Rectal smooth muscle tissue (tissue), 1 donor: ENCODE measurements at regions not wholly inside any gene's neighbourhood (a gene's known extent, or its start where the extent isn't known, plus 50 kb on each side); places are given as distances from the start of the nearest gene placed in this dataset.

ENCODE experiments used
- H3K27ac ChIP-seq: one replicate; pipeline ENCODE4 v1.7.0; 2013; ENCODE audit warnings: low read depth, low read length, inconsistent platforms
- H3K27me3 ChIP-seq: one replicate; pipeline ENCODE4 v1.7.0; 2013; ENCODE audit warnings: low read length; ENCODE audit not compliant: control insufficient read depth, insufficient read depth
- H3K36me3 ChIP-seq: one replicate; pipeline ENCODE4 v1.7.0; 2013; ENCODE audit warnings: low read length; ENCODE audit not compliant: control insufficient read depth, insufficient read depth
- H3K4me1 ChIP-seq: one replicate; pipeline ENCODE4 v1.7.0; 2013; ENCODE audit warnings: low read length; ENCODE audit not compliant: control insufficient read depth, insufficient read depth
- H3K4me3 ChIP-seq: one replicate; pipeline ENCODE4 v1.7.0; 2013; ENCODE audit warnings: low read length
- H3K9ac ChIP-seq: one replicate; pipeline ENCODE4 v1.7.0; 2013; ENCODE audit warnings: low read length

DNA sequence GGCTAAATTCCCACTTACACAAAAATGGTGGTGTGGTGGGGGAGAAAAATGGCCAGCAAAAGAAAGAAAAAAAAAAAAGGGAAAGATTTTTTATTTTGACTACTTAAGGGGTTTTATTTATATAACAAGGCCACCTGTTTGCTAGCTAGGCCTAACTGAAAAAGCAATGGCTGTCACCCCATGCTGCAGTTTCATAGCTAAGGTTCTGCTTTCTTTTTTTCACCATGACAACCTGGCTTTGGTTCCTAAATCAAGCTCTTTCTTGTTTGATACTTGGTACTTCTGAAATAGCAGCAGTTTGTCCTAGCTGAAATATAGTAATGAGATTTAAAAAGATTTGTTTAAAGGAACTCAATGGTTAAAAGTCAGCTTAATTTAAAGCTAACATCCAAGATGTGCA, 433.2 kb upstream of the MEX3C start:
- Histone ChIP-seq H3K27me3 (no peaks in the 10 kb centered on the region), H3K4me1 (no peaks in the 10 kb centered on the region), H3K4me3 (no peak overlapping the region), H3K9ac (no peak overlapping the region), H3K27ac (no peak overlapping the region), H3K36me3 (no peaks in the 10 kb centered on the region)

DNA sequence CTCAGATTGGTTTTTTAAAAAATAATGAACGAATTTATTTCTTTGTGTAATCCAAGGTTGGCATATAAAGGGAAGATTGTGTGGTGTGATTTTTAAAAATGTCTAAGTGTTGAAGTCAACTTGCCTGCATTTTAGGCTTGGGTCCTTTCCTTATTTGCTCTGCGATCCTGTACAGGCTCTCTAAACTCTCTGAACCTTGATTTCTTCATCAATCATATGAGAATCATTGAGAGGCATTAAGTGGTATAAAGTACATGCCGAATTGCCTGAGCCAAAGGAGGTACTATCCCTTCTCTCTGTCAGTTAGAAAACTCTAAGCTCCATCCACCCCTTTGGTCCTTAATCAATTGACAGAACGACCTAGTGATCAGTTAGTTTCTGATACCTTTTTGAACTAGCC, 440.4 kb upstream of the MEX3C start:
- Histone ChIP-seq H3K4me3 (no peak overlapping the region), H3K27me3 (no peaks in the 10 kb centered on the region), H3K4me1 (no peaks in the 10 kb centered on the region), H3K36me3 (no peaks in the 10 kb centered on the region), H3K27ac (no peak overlapping the region), H3K9ac (no peak overlapping the region)

DNA sequence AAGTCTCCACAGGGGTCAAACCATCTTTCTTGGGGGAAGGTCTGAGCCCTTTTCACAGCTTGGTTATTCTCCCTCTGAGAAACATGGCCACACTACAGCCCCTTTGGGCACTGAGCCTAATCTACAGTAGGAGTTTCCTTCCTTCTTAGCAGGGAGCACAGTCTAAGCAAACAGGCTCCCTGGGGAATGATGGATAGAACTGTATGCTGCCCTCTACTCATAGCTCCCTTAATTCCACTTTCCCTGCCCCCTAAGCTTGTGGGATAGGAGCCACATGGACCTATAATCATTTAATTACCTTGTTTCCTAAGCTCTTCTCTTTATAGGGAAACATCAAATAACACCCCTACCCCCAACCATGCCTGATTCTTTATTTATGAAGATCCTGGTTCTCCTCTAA, 442.1 kb upstream of the MEX3C start:
- H3K9ac ChIP-seq: no peak overlapping the region
- H3K4me3 ChIP-seq: no peak overlapping the region
- H3K27ac ChIP-seq: no peak overlapping the region
- H3K4me1 ChIP-seq: no peaks in the 10 kb centered on the region
- no peaks in the 10 kb centered on the region for H3K27me3 ChIP-seq
- H3K36me3 ChIP-seq: no peaks in the 10 kb centered on the region

DNA sequence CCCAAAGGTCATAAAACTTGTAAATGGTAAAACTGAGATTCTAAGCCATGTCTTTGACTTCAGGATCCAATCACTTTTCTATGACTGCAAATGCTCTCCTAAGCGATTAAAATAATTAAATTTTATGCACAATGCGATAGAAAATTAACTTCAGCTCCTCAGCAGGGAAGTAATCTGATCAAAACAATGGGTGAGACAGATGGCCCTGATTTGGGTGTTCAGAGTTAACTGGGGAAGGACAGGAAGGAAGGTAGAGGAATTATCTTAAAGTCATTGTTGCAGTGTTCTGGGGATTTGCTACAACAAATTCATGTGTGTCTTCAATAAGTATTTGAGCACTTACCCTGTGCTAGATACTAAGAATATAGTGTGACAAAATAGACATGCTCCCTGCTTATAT, 446.0 kb upstream of the MEX3C start:
- no peak overlapping the region for H3K27ac ChIP-seq
- no peaks in the 10 kb centered on the region for H3K36me3 ChIP-seq
- H3K9ac ChIP-seq: no peak overlapping the region
- H3K27me3 ChIP-seq: no peaks in the 10 kb centered on the region
- H3K4me1 ChIP-seq: no peaks in the 10 kb centered on the region
- no peak overlapping the region for H3K4me3 ChIP-seq

DNA sequence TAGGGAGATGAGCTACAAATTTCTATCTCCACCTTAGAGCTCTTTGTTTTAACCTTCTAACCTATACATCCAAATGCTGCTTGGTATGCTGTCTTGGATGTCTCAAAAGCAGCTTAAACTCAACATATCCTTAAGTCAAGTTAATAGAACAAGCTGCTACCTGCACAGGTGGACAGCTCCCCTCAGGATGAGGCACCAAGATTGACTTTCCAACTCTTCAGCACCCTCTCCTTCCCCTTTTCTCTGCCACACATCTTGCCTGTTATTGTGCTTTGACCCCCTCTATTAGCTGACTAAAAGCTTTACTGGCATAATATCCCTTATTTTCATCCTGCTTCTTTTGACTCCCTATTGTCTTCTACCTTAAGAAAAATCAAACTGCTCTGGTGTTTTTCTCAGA, 448.1 kb upstream of the MEX3C start:
- Histone ChIP-seq H3K27ac (no peak overlapping the region), H3K4me3 (no peak overlapping the region), H3K27me3 (no peaks in the 10 kb centered on the region), H3K9ac (no peak overlapping the region), H3K36me3 (no peaks in the 10 kb centered on the region), H3K4me1 (no peaks in the 10 kb centered on the region)

DNA sequence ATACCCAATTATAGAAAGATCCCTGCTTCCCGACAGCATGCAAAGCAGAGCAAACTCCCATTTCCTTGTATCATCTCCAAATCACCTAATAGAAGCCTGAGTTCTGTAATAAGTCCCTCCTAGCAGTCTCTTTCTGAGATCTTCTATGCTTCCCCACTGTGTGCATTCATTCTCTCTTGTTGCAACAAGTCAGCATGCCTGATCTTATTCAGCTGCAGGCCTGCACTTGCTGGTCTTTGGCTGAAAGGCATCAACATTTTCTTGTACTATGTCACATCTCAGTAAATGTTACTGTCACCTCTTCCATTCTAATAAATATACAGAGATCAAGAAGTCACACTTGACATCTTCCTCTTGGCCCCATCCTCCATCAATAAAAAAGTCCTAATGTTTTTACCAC, 449.9 kb upstream of the MEX3C start:
- Histone ChIP-seq H3K27ac (no peak overlapping the region), H3K9ac (no peak overlapping the region), H3K4me1 (no peaks in the 10 kb centered on the region), H3K27me3 (no peaks in the 10 kb centered on the region), H3K4me3 (no peak overlapping the region), H3K36me3 (no peaks in the 10 kb centered on the region)

DNA sequence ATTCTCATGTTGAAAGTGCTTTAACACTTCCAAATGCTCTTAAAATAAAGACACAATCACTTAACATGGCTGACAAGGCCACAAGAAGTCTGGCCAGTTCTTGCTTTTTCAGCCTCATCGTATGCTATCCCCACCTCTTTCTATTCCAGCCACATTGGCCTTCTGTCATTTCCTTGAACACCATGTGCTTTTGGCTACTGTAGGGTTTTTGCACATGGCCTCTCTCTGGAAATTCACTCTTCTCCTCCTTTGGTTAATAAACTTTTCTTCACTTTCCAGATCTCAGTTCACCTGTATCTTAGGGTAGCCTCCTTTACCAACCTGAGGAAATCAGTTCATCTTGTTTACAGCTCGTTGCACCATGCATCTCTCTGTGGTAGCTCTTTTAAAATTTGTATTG, 450.5 kb upstream of the MEX3C start:
- H3K4me1 ChIP-seq: no peaks in the 10 kb centered on the region
- no peaks in the 10 kb centered on the region for H3K36me3 ChIP-seq
- no peak overlapping the region for H3K9ac ChIP-seq
- H3K27me3 ChIP-seq: no peaks in the 10 kb centered on the region
- H3K4me3 ChIP-seq: no peak overlapping the region
- H3K27ac ChIP-seq: no peak overlapping the region

DNA sequence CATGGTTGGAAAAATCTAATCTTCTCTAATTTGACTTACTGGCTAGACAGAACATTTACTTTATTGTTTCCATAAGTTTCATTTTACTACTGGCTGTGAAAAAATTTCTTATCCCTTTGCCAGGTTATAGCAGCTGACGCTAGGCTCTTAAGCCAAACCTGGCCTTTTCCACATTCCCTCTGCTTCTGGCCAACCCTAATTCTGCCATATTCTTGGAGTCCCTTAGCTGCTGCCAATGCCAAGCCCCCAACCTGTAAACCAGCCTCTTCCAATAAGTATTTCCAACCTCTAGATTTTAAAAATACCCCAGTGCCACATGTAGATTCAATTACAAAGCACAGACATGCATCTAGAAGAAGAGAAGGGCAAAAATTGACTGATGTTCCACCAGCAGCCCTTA, 452.3 kb upstream of the MEX3C start:
- Histone ChIP-seq H3K9ac (no peak overlapping the region), H3K27ac (no peak overlapping the region), H3K4me1 (no peaks in the 10 kb centered on the region), H3K36me3 (no peaks in the 10 kb centered on the region), H3K4me3 (no peak overlapping the region), H3K27me3 (no peaks in the 10 kb centered on the region)

DNA sequence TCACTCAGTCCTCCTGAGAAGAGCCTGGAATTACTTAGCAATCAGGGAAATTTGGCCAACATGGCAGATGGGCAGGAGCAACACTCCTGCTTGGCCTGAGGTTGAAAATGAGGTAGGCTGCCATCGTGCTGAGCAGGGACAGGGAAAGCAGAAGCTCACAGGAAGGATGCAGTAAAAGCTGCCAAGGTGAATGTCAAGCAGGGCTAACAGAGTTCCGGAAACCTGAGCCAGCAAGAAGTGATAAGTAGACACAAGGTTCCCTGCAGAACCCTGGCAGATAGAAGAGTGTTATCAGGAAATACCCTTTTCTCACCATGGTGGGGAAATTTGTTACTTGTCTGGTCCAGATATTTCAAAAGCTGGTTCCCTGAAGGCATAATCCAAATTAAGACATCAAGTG, 454.3 kb upstream of the MEX3C start:
- H3K27ac ChIP-seq: no peak overlapping the region
- no peaks in the 10 kb centered on the region for H3K27me3 ChIP-seq
- H3K36me3 ChIP-seq: no peaks in the 10 kb centered on the region
- H3K9ac ChIP-seq: no peak overlapping the region
- H3K4me1 ChIP-seq: no peaks in the 10 kb centered on the region
- H3K4me3 ChIP-seq: no peak overlapping the region

DNA sequence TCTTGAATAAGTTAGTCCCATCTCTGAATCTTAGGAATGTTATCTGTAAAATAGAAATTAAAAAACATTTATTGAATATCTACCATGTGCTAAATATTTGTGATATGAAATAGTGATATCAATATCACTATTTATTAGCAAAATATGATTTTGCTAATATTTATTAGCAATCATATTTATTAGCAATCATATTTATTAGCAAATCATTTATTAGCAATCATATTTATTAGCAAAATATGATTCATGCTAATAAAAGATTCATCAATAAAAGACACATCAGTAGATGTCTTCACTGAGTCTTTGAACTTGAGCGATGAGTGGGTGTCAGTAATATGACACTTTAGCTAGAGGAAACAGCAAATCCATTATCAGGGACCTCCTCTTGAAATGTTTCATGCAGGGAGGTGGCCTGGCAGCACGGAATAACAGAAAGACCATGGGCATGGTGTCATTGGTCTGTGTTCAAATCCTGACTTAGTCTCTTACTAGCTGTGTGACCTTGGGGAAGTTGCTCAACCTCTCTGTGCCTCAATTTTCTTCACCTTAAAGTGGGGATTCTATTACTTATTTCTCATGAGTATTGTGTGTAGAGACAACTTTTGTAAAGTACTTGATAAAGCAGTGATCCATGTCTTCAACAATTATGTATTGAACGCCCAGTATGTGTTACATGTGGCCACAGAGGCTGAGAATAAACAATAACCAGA, 456.2 kb upstream of the MEX3C start:
- Histone ChIP-seq H3K4me1 (no peaks in the 10 kb centered on the region), H3K27me3 (no peaks in the 10 kb centered on the region), H3K36me3 (no peaks in the 10 kb centered on the region), H3K9ac (no peak overlapping the region), H3K4me3 (no peak overlapping the region), H3K27ac (no peak overlapping the region)

DNA sequence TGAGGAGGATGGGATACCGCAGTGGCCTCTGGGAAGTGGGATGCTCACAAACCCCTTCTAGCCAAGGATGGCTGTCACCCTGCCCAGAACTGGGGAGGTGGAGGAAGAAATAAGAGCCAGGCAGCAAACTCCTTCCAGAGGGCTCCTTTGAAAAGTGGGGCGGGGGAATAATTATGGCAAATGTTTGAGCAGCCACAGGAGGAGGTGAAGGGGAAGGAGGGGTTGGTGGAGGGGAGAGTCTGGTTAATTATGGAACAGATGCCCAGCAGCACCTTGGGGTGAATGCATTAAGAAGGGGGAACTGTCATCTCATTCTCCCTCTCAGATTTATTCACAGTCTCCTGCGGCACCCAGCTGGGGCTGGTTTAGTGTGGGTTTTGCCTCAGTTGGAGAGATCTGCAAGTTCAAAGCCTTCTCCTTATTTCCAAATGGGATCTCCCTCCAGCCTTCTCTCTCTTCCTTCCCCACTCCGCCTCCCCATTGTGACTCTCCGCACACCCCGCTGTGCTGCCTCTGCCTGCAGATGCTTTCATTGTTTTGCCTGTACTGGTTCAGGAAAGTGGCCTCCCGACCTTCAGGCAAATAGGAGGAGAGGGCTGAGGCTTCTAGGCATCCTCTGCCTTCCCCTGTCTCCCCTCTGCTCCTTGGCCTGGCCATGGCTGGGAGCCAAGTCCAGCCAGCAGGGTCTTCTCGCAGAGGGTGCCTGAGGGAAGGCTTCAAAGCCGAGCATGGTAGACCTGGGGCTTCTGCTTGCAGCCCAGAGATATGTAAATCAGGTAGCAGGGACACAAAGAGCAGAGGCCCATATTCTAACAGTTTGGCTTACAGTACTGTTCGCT, 457.2 kb upstream of the MEX3C start:
- Histone ChIP-seq H3K36me3 (no peaks in the 10 kb centered on the region), H3K27ac (no peak overlapping the region), H3K4me3 (no peak overlapping the region), H3K9ac (no peak overlapping the region), H3K27me3 (no peaks in the 10 kb centered on the region), H3K4me1 (no peaks in the 10 kb centered on the region)

DNA sequence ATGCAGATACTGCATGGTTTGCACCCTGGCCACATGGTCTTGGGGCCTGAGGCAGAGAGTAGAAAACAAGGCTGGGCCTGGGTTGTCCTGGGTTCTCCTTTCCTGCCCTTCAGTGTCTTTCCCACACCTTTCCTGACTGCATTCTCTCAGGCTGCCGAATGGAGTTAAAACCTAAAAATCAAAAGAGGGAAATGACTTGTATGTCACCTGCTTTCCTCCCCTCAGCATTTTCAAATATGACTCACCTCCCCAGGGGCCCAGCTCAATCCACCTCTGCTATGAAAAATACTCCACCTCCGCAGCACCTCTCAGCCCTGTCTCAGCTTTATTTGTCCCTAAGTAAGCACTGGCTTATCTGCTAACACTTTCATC, 457.8 kb upstream of the MEX3C start:
- Histone ChIP-seq H3K36me3 (no peaks in the 10 kb centered on the region), H3K4me1 (no peaks in the 10 kb centered on the region), H3K9ac (no peak overlapping the region), H3K27ac (no peak overlapping the region), H3K4me3 (no peak overlapping the region), H3K27me3 (no peaks in the 10 kb centered on the region)

DNA sequence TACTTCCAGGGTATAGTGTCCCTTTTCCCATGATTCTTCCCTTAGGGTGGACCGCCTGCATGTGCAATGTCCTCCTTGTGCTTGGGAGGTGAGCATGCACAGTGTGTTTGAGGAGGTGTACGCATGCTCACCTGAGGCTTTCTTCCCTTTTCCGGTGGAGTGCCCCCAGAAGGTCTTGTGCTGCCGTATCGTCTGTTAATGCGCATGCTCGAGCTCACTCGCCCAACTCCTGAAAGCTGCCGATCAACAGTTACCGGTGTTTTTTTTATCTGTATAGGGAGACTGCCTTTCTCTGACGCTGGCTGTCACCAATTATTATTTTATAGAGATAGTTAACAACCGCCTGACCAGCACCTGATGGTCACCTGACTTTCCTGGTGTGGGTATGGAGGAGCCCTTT, 458.8 kb upstream of the MEX3C start:
- Histone ChIP-seq H3K9ac (no peak overlapping the region), H3K27ac (no peak overlapping the region), H3K27me3 (no peaks in the 10 kb centered on the region), H3K4me3 (no peak overlapping the region), H3K4me1 (no peaks in the 10 kb centered on the region), H3K36me3 (no peaks in the 10 kb centered on the region)
